Type B pancreatic cell (in vitro differentiated cells): ENCODE measurements at regions not wholly inside any gene's neighbourhood (a gene's known extent, or its start where the extent isn't known, plus 50 kb on each side); places are given as distances from the start of the nearest gene placed in this dataset.

ENCODE experiments used
- DNase-seq: peaks from one replicate; pipeline ENCODE4 v3.0.0; 2021; ENCODE audit warnings: mixed read lengths; ENCODE audit not compliant: unreplicated experiment; ENCODE audit errors: extremely low spot score
- H3K27ac Mint-ChIP-seq: 2 replicates; pipeline ENCODE4 v1.8.0; 2021; ENCODE audit warnings: mild to moderate bottlenecking, mixed read lengths
- H3K27me3 Mint-ChIP-seq: 2 replicates; pipeline ENCODE4 v1.8.0; 2021; ENCODE audit warnings: mixed read lengths
- H3K36me3 Mint-ChIP-seq: 2 replicates; pipeline ENCODE4 v1.8.0; 2021; ENCODE audit warnings: mixed read lengths
- H3K4me1 Mint-ChIP-seq: one replicate; pipeline ENCODE4 v1.8.0; 2021; ENCODE audit warnings: mixed read lengths; ENCODE audit not compliant: unreplicated experiment
- H3K4me3 Mint-ChIP-seq: 2 replicates; pipeline ENCODE4 v1.8.0; 2021; ENCODE audit warnings: mild to moderate bottlenecking, mixed read lengths
- H3K9me3 Mint-ChIP-seq: 2 replicates; pipeline ENCODE4 v1.8.0; 2021; ENCODE audit warnings: mixed read lengths
- TF ChIP-seq, protein P1 (sequence below): fragments of 200-600 bp; sonication (generic); conservative IDR thresholded peaks from 2 replicates; pipeline ENCODE4 v1.5.0; 2021; ENCODE audit warnings: antibody characterized with exemption, mild to moderate bottlenecking

- Mint-ChIP-seq H3K4me3 (no peak overlapping the region), H3K27me3 (peaks cover 16% of the 10 kb centered on the region), H3K27ac (no peak overlapping the region), H3K4me1 (no peaks in the 10 kb centered on the region), H3K36me3 (no peaks in the 10 kb centered on the region), H3K9me3 (peaks cover 15% of the 10 kb centered on the region)
- DNase-seq, result no peak
- TF ChIP-seq, protein P1, sequence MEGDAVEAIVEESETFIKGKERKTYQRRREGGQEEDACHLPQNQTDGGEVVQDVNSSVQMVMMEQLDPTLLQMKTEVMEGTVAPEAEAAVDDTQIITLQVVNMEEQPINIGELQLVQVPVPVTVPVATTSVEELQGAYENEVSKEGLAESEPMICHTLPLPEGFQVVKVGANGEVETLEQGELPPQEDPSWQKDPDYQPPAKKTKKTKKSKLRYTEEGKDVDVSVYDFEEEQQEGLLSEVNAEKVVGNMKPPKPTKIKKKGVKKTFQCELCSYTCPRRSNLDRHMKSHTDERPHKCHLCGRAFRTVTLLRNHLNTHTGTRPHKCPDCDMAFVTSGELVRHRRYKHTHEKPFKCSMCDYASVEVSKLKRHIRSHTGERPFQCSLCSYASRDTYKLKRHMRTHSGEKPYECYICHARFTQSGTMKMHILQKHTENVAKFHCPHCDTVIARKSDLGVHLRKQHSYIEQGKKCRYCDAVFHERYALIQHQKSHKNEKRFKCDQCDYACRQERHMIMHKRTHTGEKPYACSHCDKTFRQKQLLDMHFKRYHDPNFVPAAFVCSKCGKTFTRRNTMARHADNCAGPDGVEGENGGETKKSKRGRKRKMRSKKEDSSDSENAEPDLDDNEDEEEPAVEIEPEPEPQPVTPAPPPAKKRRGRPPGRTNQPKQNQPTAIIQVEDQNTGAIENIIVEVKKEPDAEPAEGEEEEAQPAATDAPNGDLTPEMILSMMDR, result no peak
Observed at GRCh38 chr1:217189362-217189761, 441.5 kb downstream of the GPATCH2 start.

GRCh38 chr1:217188280-217189237 is 442.3 kb downstream of the GPATCH2 start:
- peaks cover 15% of the 10 kb centered on the region for H3K9me3 Mint-ChIP-seq
- no peaks in the 10 kb centered on the region for H3K4me1 Mint-ChIP-seq
- DNase-seq, result no peak
- TF ChIP-seq, protein P1, result no peak
- H3K27ac Mint-ChIP-seq, result no peak overlapping the region
- no peaks in the 10 kb centered on the region for H3K36me3 Mint-ChIP-seq
- H3K4me3 Mint-ChIP-seq, result no peak overlapping the region
- H3K27me3 Mint-ChIP-seq, result peaks cover 21% of the 10 kb centered on the region

DNA sequence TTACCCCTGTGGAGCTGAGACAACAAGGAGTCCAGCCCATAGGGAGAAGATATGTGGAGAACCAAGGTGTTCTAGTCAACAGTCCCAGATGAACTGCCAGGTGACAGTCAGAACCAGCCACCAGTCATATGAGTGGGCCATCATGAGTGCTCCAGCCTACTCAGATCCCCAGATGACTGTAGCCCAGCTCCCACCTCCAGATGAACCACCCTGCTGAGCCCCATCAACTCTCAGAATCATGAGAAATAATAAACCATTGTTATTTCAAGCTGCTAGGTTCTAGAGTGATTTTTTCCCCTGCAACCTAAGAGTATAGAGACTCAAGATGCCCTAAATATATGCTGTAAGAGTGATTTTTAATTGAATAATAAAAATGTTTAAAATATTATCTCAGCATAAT is 444.2 kb downstream of the GPATCH2 start:
- Mint-ChIP-seq H3K4me1 (no peaks in the 10 kb centered on the region), H3K9me3 (peaks cover 15% of the 10 kb centered on the region), H3K36me3 (no peaks in the 10 kb centered on the region), H3K27ac (no peak overlapping the region), H3K4me3 (no peak overlapping the region), H3K27me3 (peaks cover 22% of the 10 kb centered on the region)
- TF ChIP-seq, protein P1, result no peak
- no peak for DNase-seq

DNA sequence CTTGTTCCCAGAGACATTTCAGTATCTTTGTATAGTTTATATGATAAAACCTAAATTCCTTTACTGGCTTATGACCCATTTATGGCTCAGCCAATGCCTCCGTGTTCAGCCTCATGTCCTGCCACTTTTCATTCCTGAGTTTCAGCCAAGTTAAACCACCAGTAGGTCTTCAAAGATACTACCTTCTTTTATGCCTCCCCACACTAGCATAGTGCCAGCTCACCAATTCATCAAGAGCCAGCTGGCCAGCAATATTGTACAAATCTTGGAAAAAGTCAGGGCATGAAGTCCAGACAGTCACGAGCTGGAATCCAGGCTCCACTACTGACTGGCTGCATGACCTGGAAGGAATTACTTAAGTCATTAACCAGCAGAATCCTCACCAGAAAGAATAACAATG is 446.0 kb downstream of the GPATCH2 start:
- TF ChIP-seq, protein P1, result no peak
- DNase-seq, result no peak
- H3K4me3 Mint-ChIP-seq, result no peak overlapping the region
- peaks cover 3% of the 10 kb centered on the region for H3K9me3 Mint-ChIP-seq
- H3K4me1 Mint-ChIP-seq, result peaks cover 6% of the 10 kb centered on the region
- H3K27ac Mint-ChIP-seq, result no peak overlapping the region
- peaks cover 18% of the 10 kb centered on the region for H3K27me3 Mint-ChIP-seq
- H3K36me3 Mint-ChIP-seq, result no peaks in the 10 kb centered on the region

GRCh38 chr1:217182992-217183391 is 447.9 kb downstream of the GPATCH2 start:
- H3K9me3 Mint-ChIP-seq, result no peaks in the 10 kb centered on the region
- H3K4me3 Mint-ChIP-seq, result no peak overlapping the region
- H3K27ac Mint-ChIP-seq, result no peak overlapping the region
- TF ChIP-seq, protein P1, result no peak
- H3K27me3 Mint-ChIP-seq, result peaks cover 20% of the 10 kb centered on the region
- peaks cover 6% of the 10 kb centered on the region for H3K4me1 Mint-ChIP-seq
- DNase-seq, result no peak
- H3K36me3 Mint-ChIP-seq, result no peaks in the 10 kb centered on the region
